ENCODE measurements at regions not wholly inside any gene's neighbourhood (a gene's known extent, or its start where the extent isn't known, plus 50 kb on each side); places are given as distances from the start of the nearest gene placed in this dataset.

DNA sequence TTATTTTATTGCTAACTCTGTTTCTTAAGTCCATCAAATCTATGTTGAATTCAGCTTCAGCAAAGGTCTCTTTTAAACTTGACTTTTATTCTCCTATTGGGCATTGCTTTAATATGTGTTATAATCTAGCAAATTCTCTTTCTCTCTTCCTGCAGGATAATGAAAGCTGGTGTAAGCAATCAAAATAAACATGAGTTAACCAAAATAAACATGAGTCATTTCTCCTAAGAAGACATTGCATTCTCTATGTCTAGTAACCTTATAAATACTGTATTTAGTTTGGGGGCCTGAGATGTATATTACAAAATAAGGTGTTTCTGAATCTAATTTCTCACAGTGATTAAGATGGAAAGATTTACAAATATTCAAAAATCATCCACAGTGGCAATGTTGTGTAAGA, 739.1 kb upstream of the ATXN7L3B start:
- TF ChIP-seq, protein P1, sequence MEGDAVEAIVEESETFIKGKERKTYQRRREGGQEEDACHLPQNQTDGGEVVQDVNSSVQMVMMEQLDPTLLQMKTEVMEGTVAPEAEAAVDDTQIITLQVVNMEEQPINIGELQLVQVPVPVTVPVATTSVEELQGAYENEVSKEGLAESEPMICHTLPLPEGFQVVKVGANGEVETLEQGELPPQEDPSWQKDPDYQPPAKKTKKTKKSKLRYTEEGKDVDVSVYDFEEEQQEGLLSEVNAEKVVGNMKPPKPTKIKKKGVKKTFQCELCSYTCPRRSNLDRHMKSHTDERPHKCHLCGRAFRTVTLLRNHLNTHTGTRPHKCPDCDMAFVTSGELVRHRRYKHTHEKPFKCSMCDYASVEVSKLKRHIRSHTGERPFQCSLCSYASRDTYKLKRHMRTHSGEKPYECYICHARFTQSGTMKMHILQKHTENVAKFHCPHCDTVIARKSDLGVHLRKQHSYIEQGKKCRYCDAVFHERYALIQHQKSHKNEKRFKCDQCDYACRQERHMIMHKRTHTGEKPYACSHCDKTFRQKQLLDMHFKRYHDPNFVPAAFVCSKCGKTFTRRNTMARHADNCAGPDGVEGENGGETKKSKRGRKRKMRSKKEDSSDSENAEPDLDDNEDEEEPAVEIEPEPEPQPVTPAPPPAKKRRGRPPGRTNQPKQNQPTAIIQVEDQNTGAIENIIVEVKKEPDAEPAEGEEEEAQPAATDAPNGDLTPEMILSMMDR (IDR thresholded peaks at IDR 0.05 in 8 of 11, conservative IDR thresholded peaks at IDR 0.05 in 3 of 11): no peak
- no peak for TF ChIP-seq POLR2A (IDR thresholded peaks at IDR 0.05)

Measured in spleen (tissue), 7 donors.